IMR-90 (cell line): ENCODE measurements at regions not wholly inside any gene's neighbourhood (a gene's known extent, or its start where the extent isn't known, plus 50 kb on each side); places are given as distances from the start of the nearest gene placed in this dataset.

Source experiments
- ATAC-seq: fragments of 200-7000 bp; cut with Tn5 transposase; 2 replicates; pipeline ENCODE4 v1.9.1; 2020; ENCODE audit warnings: low read depth, mild to moderate bottlenecking, moderate library complexity
- BruUV-seq: library from RNA; stranded (reverse); fragments of 400-500 nt; replicated peaks from 2 replicates; lab custom pipeline; 2021; lab: Mats Ljungman, UMichigan
- CTCF ChIA-PET: fragments of 300-600 bp; formaldehyde crosslinking; extraction: SDS; loops from one replicate; lab custom pipeline; 2021; ENCODE audit warnings: antibody characterized with exemption; lab: Yijun Ruan, JAX
- POLR2A ChIA-PET: fragments of 300-600 bp; sonication (Branson Sonifier 250); formaldehyde crosslinking; loops from one replicate; lab custom pipeline; 2022; ENCODE audit warnings: antibody characterized with exemption; ENCODE audit not compliant: unreplicated experiment; lab: Charles Lee
- DNase-seq: peaks from one replicate; pipeline ENCODE4 v3.0.0; 2013
- H2AFZ ChIP-seq: replicated peaks from 2 replicates; pipeline ENCODE3; 2013; ENCODE audit warnings: low read length, mild to moderate bottlenecking; ENCODE audit not compliant: poor library complexity
- H2AK5ac ChIP-seq: 2 replicates; pipeline ENCODE4 v1.6.1; 2013; ENCODE audit warnings: low read depth, low read length, inconsistent platforms
- H2AK9ac ChIP-seq: replicated peaks from 2 replicates; pipeline ENCODE3; 2013; ENCODE audit warnings: mild to moderate bottlenecking, low read depth, low read length, moderate library complexity; ENCODE audit not compliant: poor library complexity
- H2BK120ac ChIP-seq: 2 replicates; pipeline ENCODE4 v1.6.1; 2013; ENCODE audit warnings: low read depth, low read length, inconsistent platforms
- H2BK15ac ChIP-seq: 3 replicates; pipeline ENCODE4 v1.6.1; 2013; ENCODE audit warnings: low read depth, low read length, inconsistent platforms
- H2BK20ac ChIP-seq: 2 replicates; pipeline ENCODE4 v1.6.1; 2013; ENCODE audit warnings: low read depth, mild to moderate bottlenecking, inconsistent platforms, low read length, moderate library complexity
- H2BK5ac ChIP-seq: 2 replicates; pipeline ENCODE4 v1.6.1; 2013; ENCODE audit warnings: mild to moderate bottlenecking, low read depth, low read length, inconsistent platforms; ENCODE audit not compliant: poor library complexity, severe bottlenecking
- H3K14ac ChIP-seq: replicated peaks from 2 replicates; pipeline ENCODE4 v1.6.1; 2013; ENCODE audit warnings: low read depth, low read length, inconsistent platforms
- H3K18ac ChIP-seq: 2 replicates; pipeline ENCODE4 v1.6.1; 2013; ENCODE audit warnings: low read depth, low read length, control low read depth
- H3K23ac ChIP-seq: 2 replicates; pipeline ENCODE4 v1.6.1; 2013; ENCODE audit warnings: low read depth, low read length, inconsistent platforms
- H3K27ac ChIP-seq: 2 replicates; pipeline ENCODE4 v1.5.1; 2013; ENCODE audit warnings: mild to moderate bottlenecking, control low read depth, low read length; ENCODE audit not compliant: insufficient read depth
- H3K27me3 ChIP-seq: 2 replicates; pipeline ENCODE4 v1.6.1; 2013; ENCODE audit warnings: low read length; ENCODE audit not compliant: control insufficient read depth, insufficient read depth
- H3K36me3 ChIP-seq: 2 replicates; pipeline ENCODE4 v1.6.1; 2013; ENCODE audit warnings: low read length, mixed read lengths; ENCODE audit not compliant: control insufficient read depth, insufficient read depth
- H3K4ac ChIP-seq: 2 replicates; pipeline ENCODE4 v1.6.1; 2013; ENCODE audit warnings: low read depth, low read length, inconsistent platforms
- H3K4me1 ChIP-seq: 2 replicates; pipeline ENCODE4 v1.6.1; 2013; ENCODE audit warnings: low read length, mixed read lengths; ENCODE audit not compliant: control insufficient read depth, insufficient read depth
- H3K4me2 ChIP-seq: 2 replicates; pipeline ENCODE4 v1.6.1; 2013; ENCODE audit warnings: low read depth, mild to moderate bottlenecking, control low read depth, low read length, moderate library complexity
- H3K4me3 ChIP-seq: 2 replicates; pipeline ENCODE4 v1.5.1; 2013; ENCODE audit warnings: low read depth, mild to moderate bottlenecking, control low read depth, low read length, moderate library complexity; ENCODE audit not compliant: insufficient read depth
- H3K56ac ChIP-seq: 2 replicates; pipeline ENCODE4 v1.6.1; 2013; ENCODE audit warnings: low read length, inconsistent platforms; ENCODE audit not compliant: insufficient read depth; ENCODE audit errors: extremely low read depth
- H3K79me1 ChIP-seq, 2 experiments: 2 replicates each; pipeline ENCODE4 v1.6.1; 2013; ENCODE audit warnings: low read length in 2 of 2, inconsistent platforms in 1 of 2, low read depth in 1 of 2
- H3K9ac ChIP-seq: 2 replicates; pipeline ENCODE4 v1.6.1; 2013; ENCODE audit warnings: low read depth, low read length, control low read depth
- H3K9me1 ChIP-seq: 2 replicates; pipeline ENCODE4 v1.6.1; 2013; ENCODE audit warnings: low read length, inconsistent platforms; ENCODE audit not compliant: insufficient read depth
- H3K9me3 ChIP-seq: 2 replicates; pipeline ENCODE4 v1.6.1; 2013; ENCODE audit warnings: low read length; ENCODE audit not compliant: control insufficient read depth, insufficient read depth
- H4K20me1 ChIP-seq: 2 replicates; pipeline ENCODE4 v1.6.1; 2013; ENCODE audit warnings: low read length, inconsistent platforms; ENCODE audit not compliant: insufficient read depth
- H4K5ac ChIP-seq: 2 replicates; pipeline ENCODE4 v1.6.1; 2013; ENCODE audit warnings: mild to moderate bottlenecking, low read depth, low read length, control low read depth
- H4K8ac ChIP-seq, 2 experiments: 2 replicates each; pipeline ENCODE4 v1.6.1; 2013; ENCODE audit warnings: low read depth in 2 of 2, low read length in 2 of 2, control low read depth in 1 of 2, inconsistent platforms in 1 of 2
- H4K91ac ChIP-seq: 2 replicates; pipeline ENCODE4 v1.6.1; 2013; ENCODE audit warnings: low read depth, low read length, inconsistent platforms; ENCODE audit not compliant: insufficient read depth
- BHLHE40 ChIP-seq: fragments of 150-350 bp; IDR thresholded peaks from 2 replicates; pipeline ENCODE4 v1.6.1; 2016; ENCODE audit warnings: mild to moderate bottlenecking, low read depth, low read length
- CEBPB ChIP-seq: IDR thresholded peaks from 2 replicates; pipeline ENCODE4 v1.6.1; 2012; ENCODE audit warnings: low read depth, low read length, improper control_type of control experiment
- CHD1 ChIP-seq: IDR thresholded peaks from 2 replicates; pipeline ENCODE4 v1.6.1; 2012; ENCODE audit warnings: low read depth, low read length, improper control_type of control experiment
- MAFK ChIP-seq: IDR thresholded peaks from 2 replicates; pipeline ENCODE4 v1.6.1; 2012; ENCODE audit warnings: low read depth, low read length, improper control_type of control experiment
- MAZ ChIP-seq: IDR thresholded peaks from 2 replicates; pipeline ENCODE4 v1.6.1; 2012; ENCODE audit warnings: low read depth, mild to moderate bottlenecking, low read length, improper control_type of control experiment, moderate library complexity, borderline replicate concordance
- MXI1 ChIP-seq: IDR thresholded peaks from 2 replicates; pipeline ENCODE4 v1.6.1; 2012; ENCODE audit warnings: low read depth, mild to moderate bottlenecking, low read length, moderate library complexity, borderline replicate concordance
- POLR2A ChIP-seq: IDR thresholded peaks from 2 replicates; pipeline ENCODE4 v1.6.1; 2012; ENCODE audit warnings: mild to moderate bottlenecking, low read depth, low read length
- SMC3 ChIP-seq: fragments of 150-350 bp; IDR thresholded peaks from 2 replicates; pipeline ENCODE4 v1.6.1; 2016; ENCODE audit warnings: low read depth, mild to moderate bottlenecking, antibody characterized with exemption, low read length, moderate library complexity
- USF2 ChIP-seq: fragments of 150-350 bp; IDR thresholded peaks from 2 replicates; pipeline ENCODE4 v1.6.1; 2017; ENCODE audit warnings: mild to moderate bottlenecking, antibody characterized with exemption, low read length, low read depth
- WGBS, 2 experiments: methylation state at CpG; one replicate each; pipeline versions ENCODE4 v1.1.5 to v1.1.7; 2013; ENCODE audit warnings: missing lambda C conversion rate in 2 of 2; ENCODE audit not compliant: insufficient read length in 1 of 2; ENCODE audit errors: extremely low coverage in 2 of 2; 5-methylcytosine and 5-hydroxymethylcytosine counted together
- dilution Hi-C: fragments of 300-500 bp; cut with HindIII; formaldehyde crosslinking; loops from one replicate; pipeline ENCODE4 v1.14.3; 2018; ENCODE audit warnings: low sequenced_read_pairs; ENCODE audit not compliant: unreplicated experiment
- in situ Hi-C: fragments of 300-500 bp; cut with MboI; formaldehyde crosslinking; loops from 3 replicates; pipeline ENCODE4 v1.14.3; 2019; ENCODE audit warnings: low sequenced_read_pairs, inconsistent platforms, mixed read lengths
- intact Hi-C: fragments of 100-400 bp; cut with micrococcal nuclease; formaldehyde crosslinking; loops from 2 replicates; pipeline ENCODE4 v1.10.0; 2022

GRCh38 chr15:38860253-38860652 is 295.6 kb upstream of the RASGRP1 start:
- no peak for ATAC-seq
- TF ChIP-seq CEBPB, result peak; percentile 34; the same call in 1 of the 2 replicates
- TF ChIP-seq CHD1, result no peak
- no peak for TF ChIP-seq POLR2A
- TF ChIP-seq SMC3, result no peak
- no peak for TF ChIP-seq MAZ
- no peak for TF ChIP-seq BHLHE40
- TF ChIP-seq MAFK, result no peak
- no peak for TF ChIP-seq MXI1
- TF ChIP-seq USF2, result no peak
- Histone ChIP-seq H3K18ac (peak overlapping the region; percentile 6; the same call in 1 of the 2 replicates), H4K5ac (peak overlapping the region; percentile 6; the same call in 1 of the 2 replicates), H4K91ac (no peak overlapping the region), H4K20me1 (no peaks in the 10 kb centered on the region), H3K9ac (no peak overlapping the region), H2BK120ac (peak overlapping the region; percentile 60; the same call in 1 of the 2 replicates), H3K4ac (0 out of 2 replicates have a peak overlapping the region, but pooled peaks have one; percentile 29), H3K27ac (no peak overlapping the region), H2BK5ac (no peak overlapping the region), H2AFZ (no peak overlapping the region), H2BK20ac (peak overlapping the region; percentile 85; the same call in 1 of the 2 replicates), H3K79me1 (no peaks in the 10 kb centered on the region), H2AK5ac (peak overlapping the region; percentile 31; the same call in 1 of the 2 replicates), H3K27me3 (no peaks in the 10 kb centered on the region), H3K36me3 (no peaks in the 10 kb centered on the region), H3K4me3 (no peak overlapping the region), H2AK9ac (no peak overlapping the region), H3K23ac (no peak overlapping the region), H3K14ac (0 out of 2 replicates have a peak overlapping the region, but pooled peaks have one; percentile 3), H3K9me1 (peaks cover 12% of the 10 kb centered on the region), H3K9me3 (no peaks in the 10 kb centered on the region), H3K4me1 (peaks cover 15% of the 10 kb centered on the region), H3K56ac (no peak overlapping the region), H4K8ac (peak overlapping the region in 1 of 2 experiments; percentile 34; a peak in 1 of 4 replicates), H3K4me2 (no peak overlapping the region), H2BK15ac (0 out of 3 replicates have a peak overlapping the region, but pooled peaks have one; percentile 73)
- ChIA-PET POLR2A (no interaction called here), CTCF (interaction anchor here (1.3 kb wide), 1 partner anchor 273 kb away, joined by 3 read pairs; no protein-coding TSS in a partner anchor)
- no TSS peak for BruUV-seq
- DNase-seq, result no peak
- no CpG with 5 or more reads among the region's 4 CpGs for WGBS, 2 experiments
- in situ Hi-C loops (no loop called here), intact Hi-C loops (no loop called here), dilution Hi-C loops (no loop called here)
